Endothelial cell of umbilical vein (primary cell): ENCODE measurements at regions not wholly inside any gene's neighbourhood (a gene's known extent, or its start where the extent isn't known, plus 50 kb on each side); places are given as distances from the start of the nearest gene placed in this dataset.

Source experiments
- BruUV-seq: library from RNA; stranded (reverse); fragments of 400-500 nt; replicated peaks from 2 replicates; lab custom pipeline; 2021; lab: Mats Ljungman, UMichigan
- CTCF ChIA-PET: fragments of 300-600, 350-600 bp; sonication (Branson Sonifier 250); formaldehyde crosslinking; loops from one replicate; lab custom pipeline; 2021; ENCODE audit warnings: antibody characterized with exemption, inconsistent platforms; lab: Charles Lee
- POLR2A ChIA-PET: fragments of 300-600, 350-600 bp; sonication (Branson Sonifier 250); formaldehyde crosslinking; loops from one replicate; lab custom pipeline; 2021; ENCODE audit warnings: antibody characterized with exemption, inconsistent platforms; lab: Charles Lee
- DNase-seq: peaks from one replicate; pipeline ENCODE4 v3.0.0-alpha.2; 2011; ENCODE audit warnings: low read depth, low spot score
- FAIRE-seq: peaks from 2 replicates; lab custom pipeline; 2011; peaks lifted over from hg19 to GRCh38; lab: Jason Lieb, UNC
- H2AFZ ChIP-seq: 2 replicates; pipeline ENCODE4 v1.6.0; 2012; ENCODE audit warnings: low read depth, low read length, control low read depth, inconsistent platforms
- H3K27ac ChIP-seq: 2 replicates; pipeline ENCODE4 v1.5.1; 2011; ENCODE audit warnings: low read depth, mild to moderate bottlenecking, control low read depth, low read length, moderate library complexity; ENCODE audit not compliant: insufficient read depth
- H3K27me3 ChIP-seq, 2 experiments: 2 replicates each; pipeline versions ENCODE4 v1.6.0 to v1.6.1; 2011; ENCODE audit warnings: low read length in 2 of 2, mixed read lengths in 1 of 2; ENCODE audit not compliant: control insufficient read depth in 2 of 2, insufficient read depth in 2 of 2
- H3K36me3 ChIP-seq, 2 experiments: 2 replicates in 1 of 2; 3 replicates in 1 of 2; pipeline ENCODE4 v1.5.1; 2011; ENCODE audit warnings: low read length in 2 of 2, mild to moderate bottlenecking in 1 of 2, moderate library complexity in 1 of 2; ENCODE audit not compliant: control insufficient read depth in 2 of 2, insufficient read depth in 2 of 2; ENCODE audit errors: extremely low read depth in 1 of 2
- H3K4me1 ChIP-seq: 3 replicates; pipeline ENCODE4 v1.5.1; 2011; ENCODE audit warnings: mild to moderate bottlenecking, low read length; ENCODE audit not compliant: control insufficient read depth, insufficient read depth; ENCODE audit errors: extremely low read depth
- H3K4me2 ChIP-seq: 2 replicates; pipeline ENCODE4 v1.6.1; 2011; ENCODE audit warnings: low read length, control low read depth, mixed read lengths; ENCODE audit not compliant: insufficient read depth
- H3K4me3 ChIP-seq, 3 experiments: fragments of 200-600 bp in 1 of 3; sonication (generic), shearing (Covaris generic) in 1 of 3; replicated peaks in 1 of 3; 2 replicates each; pipeline ENCODE4 v1.5.1; 2011 to 2016; ENCODE audit warnings: control low read depth in 3 of 3, low read length in 3 of 3, mild to moderate bottlenecking in 2 of 3, inconsistent platforms in 1 of 3, low read depth in 1 of 3, moderate library complexity in 1 of 3; ENCODE audit not compliant: insufficient read depth in 1 of 3
- H3K79me2 ChIP-seq: 2 replicates; pipeline ENCODE4 v1.6.0; 2012; ENCODE audit warnings: low read length, inconsistent platforms; ENCODE audit not compliant: control insufficient read depth, insufficient read depth
- H3K9ac ChIP-seq: replicated peaks from 2 replicates; pipeline ENCODE3; 2011; ENCODE audit warnings: low read length, control low read depth; ENCODE audit not compliant: insufficient read depth; ENCODE audit errors: extremely low read depth
- H3K9me1 ChIP-seq: replicated peaks from 3 replicates; pipeline ENCODE4 v1.6.0; 2011; ENCODE audit warnings: mild to moderate bottlenecking, low read length; ENCODE audit not compliant: control insufficient read depth, insufficient read depth; ENCODE audit errors: extremely low read depth
- H3K9me3 ChIP-seq: replicated peaks from 2 replicates; pipeline ENCODE4 v1.5.1; 2012; ENCODE audit warnings: low read length, inconsistent platforms; ENCODE audit not compliant: control insufficient read depth, insufficient read depth
- H4K20me1 ChIP-seq: replicated peaks from 2 replicates; pipeline ENCODE3; 2011; ENCODE audit warnings: mild to moderate bottlenecking, low read length; ENCODE audit not compliant: control insufficient read depth, insufficient read depth; ENCODE audit errors: extremely low read depth
- EZH2 ChIP-seq: IDR thresholded peaks from 2 replicates; pipeline ENCODE4 v1.6.1; 2012; ENCODE audit warnings: borderline replicate concordance, low read depth, mild to moderate bottlenecking, moderate library complexity, low read length, inconsistent platforms; ENCODE audit not compliant: severe bottlenecking
- FOS ChIP-seq: IDR thresholded peaks from 2 replicates; pipeline ENCODE4 v1.6.1; 2011; ENCODE audit warnings: mild to moderate bottlenecking, low read length, moderate library complexity, borderline replicate concordance; ENCODE audit not compliant: insufficient read depth
- GATA2 ChIP-seq: IDR thresholded peaks from 2 replicates; pipeline ENCODE4 v1.7.0; 2011; ENCODE audit warnings: low read depth, mild to moderate bottlenecking, moderate library complexity, mixed read lengths, low read length; ENCODE audit not compliant: insufficient read length, insufficient read depth
- JUN ChIP-seq: IDR thresholded peaks from 2 replicates; pipeline ENCODE4 v1.6.1; 2011; ENCODE audit warnings: borderline replicate concordance, low read depth; ENCODE audit not compliant: insufficient read length, insufficient read depth
- MAX ChIP-seq: IDR thresholded peaks from 2 replicates; pipeline ENCODE4 v1.6.1; 2011; ENCODE audit not compliant: insufficient read depth, insufficient read length
- MYC ChIP-seq: IDR thresholded peaks from one replicate; pipeline ENCODE4 v1.6.1; 2011; ENCODE audit warnings: mild to moderate bottlenecking, low read depth, low read length
- POLR2A ChIP-seq: IDR thresholded peaks from 2 replicates; pipeline ENCODE4 v1.6.1; 2012; ENCODE audit warnings: low read depth, mild to moderate bottlenecking, control low read depth, low read length
- POLR2AphosphoS5 ChIP-seq: IDR thresholded peaks from 2 replicates; pipeline ENCODE4 v1.6.1; 2012; ENCODE audit warnings: low read depth, mild to moderate bottlenecking, control low read depth, low read length, moderate library complexity; ENCODE audit not compliant: insufficient read depth
- dilution Hi-C: fragments of 300-500 bp; cut with MboI; formaldehyde crosslinking; loops from one replicate; pipeline ENCODE4 v1.15.0; 2019; ENCODE audit warnings: low sequenced_read_pairs; ENCODE audit not compliant: extremely low pct_ligation_motif_present
- intact Hi-C: fragments of 100-400 bp; cut with micrococcal nuclease; formaldehyde crosslinking; loops from one replicate; pipeline ENCODE4 v1.10.0; 2022
- TF ChIP-seq, protein P1 (sequence below), 2 donors: IDR thresholded peaks; 1 replicate in 1 of 2; 2 replicates in 1 of 2; pipeline ENCODE4 v1.5.1; 2011; ENCODE audit warnings: low read length in 2 of 2, mild to moderate bottlenecking in 2 of 2, moderate library complexity in 2 of 2, control low read depth in 1 of 2, inconsistent platforms in 1 of 2, low read depth in 1 of 2; ENCODE audit not compliant: insufficient read depth in 1 of 2; ENCODE audit errors: extremely low read depth in 1 of 2

GRCh38 chr4:163902417-163902816 is 407.9 kb downstream of the TMA16 start:
- H3K4me2 ChIP-seq = no peak overlapping the region
- ChIA-PET CTCF (no interaction called here), POLR2A (no interaction called here)
- no peaks in the 10 kb centered on the region for H4K20me1 ChIP-seq
- no peak overlapping the region for H2AFZ ChIP-seq
- H3K79me2 ChIP-seq = no peaks in the 10 kb centered on the region
- intact Hi-C loops (no loop called here), dilution Hi-C loops (no loop called here)
- H3K36me3 ChIP-seq = no peaks in the 10 kb centered on the region
- no peak overlapping the region for H3K9ac ChIP-seq
- no peaks in the 10 kb centered on the region for H3K9me1 ChIP-seq
- BruUV-seq = no TSS peak
- no peak overlapping the region for H3K4me3 ChIP-seq
- DNase-seq (no peak), FAIRE-seq (no peak)
- no peaks in the 10 kb centered on the region for H3K4me1 ChIP-seq
- H3K9me3 ChIP-seq = no peaks in the 10 kb centered on the region
- TF ChIP-seq MYC (no peak), JUN (no peak), POLR2AphosphoS5 (no peak), MAX (no peak), POLR2A (no peak), EZH2 (no peak), GATA2 (no peak), FOS (no peak)
- TF ChIP-seq, protein P1, sequence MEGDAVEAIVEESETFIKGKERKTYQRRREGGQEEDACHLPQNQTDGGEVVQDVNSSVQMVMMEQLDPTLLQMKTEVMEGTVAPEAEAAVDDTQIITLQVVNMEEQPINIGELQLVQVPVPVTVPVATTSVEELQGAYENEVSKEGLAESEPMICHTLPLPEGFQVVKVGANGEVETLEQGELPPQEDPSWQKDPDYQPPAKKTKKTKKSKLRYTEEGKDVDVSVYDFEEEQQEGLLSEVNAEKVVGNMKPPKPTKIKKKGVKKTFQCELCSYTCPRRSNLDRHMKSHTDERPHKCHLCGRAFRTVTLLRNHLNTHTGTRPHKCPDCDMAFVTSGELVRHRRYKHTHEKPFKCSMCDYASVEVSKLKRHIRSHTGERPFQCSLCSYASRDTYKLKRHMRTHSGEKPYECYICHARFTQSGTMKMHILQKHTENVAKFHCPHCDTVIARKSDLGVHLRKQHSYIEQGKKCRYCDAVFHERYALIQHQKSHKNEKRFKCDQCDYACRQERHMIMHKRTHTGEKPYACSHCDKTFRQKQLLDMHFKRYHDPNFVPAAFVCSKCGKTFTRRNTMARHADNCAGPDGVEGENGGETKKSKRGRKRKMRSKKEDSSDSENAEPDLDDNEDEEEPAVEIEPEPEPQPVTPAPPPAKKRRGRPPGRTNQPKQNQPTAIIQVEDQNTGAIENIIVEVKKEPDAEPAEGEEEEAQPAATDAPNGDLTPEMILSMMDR (IDR thresholded peaks at IDR 0.05; ENCODE audit: extremely low read depth in 1 of 2, insufficient read depth in 1 of 2, low read depth in 1 of 2, low read length in 2 of 2) = no peak
- H3K27me3 ChIP-seq = no peaks in the 10 kb centered on the region
- H3K27ac ChIP-seq = no peak overlapping the region
